Stimulated activated CD4-positive, alpha-beta T cell treated with anti-CD3 and anti-CD28 coated beads, TNF-alpha, amount 100 ng/mL, for 48 hours (primary cell): ENCODE measurements at regions not wholly inside any gene's neighbourhood (a gene's known extent, or its start where the extent isn't known, plus 50 kb on each side); places are given as distances from the start of the nearest gene placed in this dataset.
"Not testable (repeated sequence)": the region's sequence is repeated elsewhere in the genome, so short reads cannot be mapped to it uniquely, and the experiment has no call there.

ENCODE experiments used
- DNase-seq, 3 donors: peaks; one replicate each; pipeline ENCODE4 v3.0.0-alpha.2; 2020; ENCODE audit warnings: low read depth in 3 of 3

- not testable (repeated sequence) for DNase-seq
Observed at GRCh38 chr13:81163823-81164222, 822.9 kb upstream of the SPRY2 start.

GRCh38 chr13:81153478-81153877 is 812.6 kb upstream of the SPRY2 start:
- DNase-seq, result no peak

GRCh38 chr13:81148822-81149221 is 807.9 kb upstream of the SPRY2 start:
- DNase-seq, result no peak

GRCh38 chr13:81146576-81146975 is 805.6 kb upstream of the SPRY2 start:
- DNase-seq, result not testable (repeated sequence)

- no peak for DNase-seq
Observed at GRCh38 chr13:81142306-81142999, 801.5 kb upstream of the SPRY2 start.

- no peak for DNase-seq
Observed at GRCh38 chr13:81140675-81141074, 799.7 kb upstream of the SPRY2 start.

- DNase-seq, result no peak
Observed at GRCh38 chr13:81139987-81140386, 799.1 kb upstream of the SPRY2 start.

- DNase-seq, result no peak
Observed at GRCh38 chr13:81138353-81138980, 797.5 kb upstream of the SPRY2 start.

GRCh38 chr13:81133066-81133465 is 792.1 kb upstream of the SPRY2 start:
- DNase-seq, result no peak

- no peak for DNase-seq
Observed at GRCh38 chr13:81117416-81117815, 776.5 kb upstream of the SPRY2 start.

- no peak for DNase-seq
Observed at GRCh38 chr13:81116461-81117282, 775.7 kb upstream of the SPRY2 start.

GRCh38 chr13:81109026-81109425 is 768.1 kb upstream of the SPRY2 start:
- DNase-seq, result no peak

GRCh38 chr13:81106348-81106747 is 765.4 kb upstream of the SPRY2 start:
- DNase-seq, result no peak

GRCh38 chr13:81104035-81104715 is 763.2 kb upstream of the SPRY2 start:
- no peak for DNase-seq

- not testable (repeated sequence) for DNase-seq
Observed at GRCh38 chr13:81102066-81102465, 761.1 kb upstream of the SPRY2 start.

GRCh38 chr13:81089371-81090157 is 748.6 kb upstream of the SPRY2 start:
- DNase-seq, result no peak

- no peak for DNase-seq
Observed at GRCh38 chr13:81080911-81081454, 740.1 kb upstream of the SPRY2 start.

GRCh38 chr13:81078048-81078447 is 737.1 kb upstream of the SPRY2 start:
- DNase-seq, result no peak

GRCh38 chr13:81069822-81070221 is 728.9 kb upstream of the SPRY2 start:
- not testable (repeated sequence) for DNase-seq

- DNase-seq, result no peak
Observed at GRCh38 chr13:81058916-81059290, 718.0 kb upstream of the SPRY2 start.
